ENCODE measurements at regions not wholly inside any gene's neighbourhood (a gene's known extent, or its start where the extent isn't known, plus 50 kb on each side); places are given as distances from the start of the nearest gene placed in this dataset.
"Not testable (repeated sequence)": the region's sequence is repeated elsewhere in the genome, so short reads cannot be mapped to it uniquely, and the experiment has no call there.

DNA sequence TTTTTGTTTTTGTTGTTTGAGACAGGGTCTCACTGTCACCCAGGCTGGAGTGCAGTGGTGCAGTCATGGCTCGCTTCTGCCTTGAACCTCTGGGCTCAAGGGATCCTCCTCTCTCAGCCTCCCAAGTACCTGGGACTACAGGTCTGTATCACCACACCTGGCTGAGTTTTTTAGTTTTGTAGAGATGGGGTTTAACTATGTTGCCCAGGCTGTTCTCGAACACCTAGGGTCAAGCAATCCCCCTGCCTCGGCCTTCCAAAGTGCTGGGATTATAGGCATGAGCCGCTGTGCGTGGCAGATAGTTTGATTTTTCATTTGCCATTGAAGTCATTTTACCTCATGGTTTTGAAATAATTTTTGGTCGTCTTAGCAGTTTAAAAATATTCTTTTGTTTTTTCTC is 94.3 kb upstream of the EIF5 start:
- DNase-seq (ENCODE audit: insufficient read length, low spot score) (no peak), FAIRE-seq (no peak)
- TF ChIP-seq POLR2A (IDR thresholded peaks at IDR 0.05; ENCODE audit: low read depth, low read length) = no peak
- no peak for TF ChIP-seq POLR2AphosphoS5 (IDR thresholded peaks at IDR 0.05; ENCODE audit: low read depth, low read length)
- TF ChIP-seq TAF1 (IDR thresholded peaks at IDR 0.05; ENCODE audit: low read depth, low read length) = no peak
- TF ChIP-seq POU2F2 (IDR thresholded peaks at IDR 0.05; ENCODE audit: low read depth, low read length) = no peak
- TF ChIP-seq SPI1 (IDR thresholded peaks at IDR 0.05; ENCODE audit: low read depth, low read length) = no peak
- TF ChIP-seq PAX5 (IDR thresholded peaks at IDR 0.05; ENCODE audit: insufficient read depth, low read length, severe bottlenecking) = no peak

DNA sequence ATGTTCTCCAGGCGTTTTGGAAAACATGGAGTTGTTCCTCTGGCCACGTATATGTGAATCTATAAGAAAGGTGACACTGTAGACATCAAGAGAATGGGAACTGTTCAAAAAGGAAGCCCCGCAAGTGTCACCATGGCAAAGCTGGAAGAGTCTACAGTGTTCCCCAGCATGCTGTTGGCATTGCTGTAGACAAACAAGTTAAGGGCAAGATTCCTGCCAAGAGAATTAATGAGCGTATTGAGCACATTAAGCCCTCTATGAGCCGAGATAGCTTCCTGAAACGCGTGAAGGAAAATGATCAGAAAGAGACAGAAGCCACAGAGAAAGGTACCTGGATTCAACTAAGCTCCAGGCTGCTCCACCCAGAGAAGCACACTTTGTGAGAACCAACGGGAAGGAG is 92.5 kb upstream of the EIF5 start:
- DNase-seq (ENCODE audit: insufficient read length, low spot score) (no peak), FAIRE-seq (no peak)
- no peak for TF ChIP-seq POLR2A (IDR thresholded peaks at IDR 0.05; ENCODE audit: low read depth, low read length)
- no peak for TF ChIP-seq TAF1 (IDR thresholded peaks at IDR 0.05; ENCODE audit: low read depth, low read length)
- no peak for TF ChIP-seq PAX5 (IDR thresholded peaks at IDR 0.05; ENCODE audit: insufficient read depth, low read length, severe bottlenecking)
- TF ChIP-seq SPI1 (IDR thresholded peaks at IDR 0.05; ENCODE audit: low read depth, low read length) = no peak
- TF ChIP-seq POLR2AphosphoS5 (IDR thresholded peaks at IDR 0.05; ENCODE audit: low read depth, low read length) = no peak
- TF ChIP-seq POU2F2 (IDR thresholded peaks at IDR 0.05; ENCODE audit: low read depth, low read length) = no peak

DNA sequence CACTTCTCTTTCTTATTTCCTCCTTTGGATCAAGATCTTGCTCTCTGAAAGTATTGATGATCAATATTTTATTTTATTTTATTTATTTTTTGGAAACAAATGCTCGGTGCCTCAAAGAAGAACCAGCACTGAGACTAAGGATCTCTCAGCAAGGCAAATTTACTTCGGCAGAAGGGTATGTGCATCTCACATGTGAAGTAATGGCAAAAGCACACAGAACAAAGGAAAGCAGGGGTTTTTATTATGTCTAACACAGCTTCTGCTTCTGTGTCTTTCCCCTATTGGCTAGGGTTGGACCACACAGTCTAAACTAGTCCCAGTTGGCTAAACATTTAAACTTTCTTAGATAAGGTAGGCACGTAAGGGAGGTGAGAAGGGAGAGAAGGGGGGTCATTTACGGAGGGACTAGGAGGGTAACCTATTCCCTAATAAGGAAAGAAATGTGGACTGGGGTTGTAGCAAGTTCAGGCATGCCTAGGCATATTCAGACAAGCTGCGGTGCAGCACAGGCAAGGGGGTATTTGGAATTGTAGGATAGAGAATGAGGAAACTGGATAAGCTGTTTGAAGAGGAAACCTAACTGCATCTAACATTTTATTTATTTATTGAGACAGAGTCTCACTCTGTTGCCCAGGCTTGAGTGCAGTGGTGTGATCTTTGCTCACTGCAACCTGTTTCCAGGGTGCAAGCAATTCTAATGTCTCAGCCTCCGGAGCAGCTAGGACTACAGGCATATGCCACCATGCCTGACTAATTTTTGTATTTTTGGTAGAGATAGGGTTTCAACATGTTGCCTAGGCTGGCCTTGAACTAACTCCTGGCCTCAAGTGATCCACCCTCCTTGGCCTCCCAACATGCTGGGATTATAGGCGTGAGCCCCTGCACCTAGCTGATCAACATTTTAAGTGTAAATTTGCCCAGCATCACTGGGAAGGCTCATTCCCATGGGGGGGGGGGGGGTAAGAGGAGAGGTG is 90.0 kb upstream of the EIF5 start:
- TF ChIP-seq TAF1 (IDR thresholded peaks at IDR 0.05; ENCODE audit: low read depth, low read length) (no peak), PAX5 (IDR thresholded peaks at IDR 0.05; ENCODE audit: insufficient read depth, low read length, severe bottlenecking) (no peak), SPI1 (IDR thresholded peaks at IDR 0.05; ENCODE audit: low read depth, low read length) (no peak), POU2F2 (IDR thresholded peaks at IDR 0.05; ENCODE audit: low read depth, low read length) (no peak), POLR2A (IDR thresholded peaks at IDR 0.05; ENCODE audit: low read depth, low read length) (no peak), POLR2AphosphoS5 (IDR thresholded peaks at IDR 0.05; ENCODE audit: low read depth, low read length) (no peak)
- FAIRE-seq = no peak
- DNase-seq (ENCODE audit: insufficient read length, low spot score) = no peak

DNA sequence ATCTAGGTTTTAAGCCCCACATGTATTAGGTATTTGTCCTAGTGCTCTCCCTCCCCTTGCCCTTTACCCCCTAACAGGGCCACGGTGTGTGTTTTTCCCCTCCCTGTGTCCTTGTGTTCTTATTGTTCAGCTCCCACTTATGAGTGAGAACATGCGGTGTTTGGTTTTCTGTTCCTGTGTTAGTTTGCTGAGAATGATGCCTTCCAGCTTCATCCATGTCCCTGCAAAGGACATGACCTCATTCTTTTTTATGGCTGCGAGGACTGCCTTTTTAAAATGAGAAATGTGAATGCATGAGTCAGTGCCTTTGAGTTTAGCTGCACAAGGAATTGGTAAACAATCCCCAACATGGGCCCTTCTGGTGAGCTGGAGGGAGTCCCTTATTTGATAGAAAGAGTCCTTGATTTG is 88.4 kb upstream of the EIF5 start:
- not testable (repeated sequence) for DNase-seq (ENCODE audit: insufficient read length, low spot score); FAIRE-seq

DNA sequence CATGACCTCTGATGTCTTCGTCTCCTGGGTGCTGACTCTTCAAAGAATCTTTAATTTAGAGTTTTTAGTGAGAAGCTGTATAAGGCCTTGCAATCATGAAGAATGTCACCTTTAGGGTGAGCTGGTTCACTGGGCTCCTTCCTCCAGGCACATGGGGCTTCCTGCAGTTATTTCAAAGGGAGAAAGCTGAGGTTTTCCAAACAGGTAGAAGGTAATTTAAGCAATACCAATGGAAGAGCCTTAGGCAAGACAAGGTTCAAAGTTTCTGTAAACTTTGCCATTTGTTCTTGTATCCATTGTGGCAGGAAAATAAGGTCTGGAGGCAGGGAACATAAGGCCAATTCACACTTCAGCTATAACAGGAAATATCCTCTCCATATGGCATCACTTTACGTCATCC is 88.0 kb upstream of the EIF5 start:
- TF ChIP-seq PAX5 (IDR thresholded peaks at IDR 0.05; ENCODE audit: insufficient read depth, low read length, severe bottlenecking) = no peak
- DNase-seq (ENCODE audit: insufficient read length, low spot score) = no peak
- no peak for FAIRE-seq

DNA sequence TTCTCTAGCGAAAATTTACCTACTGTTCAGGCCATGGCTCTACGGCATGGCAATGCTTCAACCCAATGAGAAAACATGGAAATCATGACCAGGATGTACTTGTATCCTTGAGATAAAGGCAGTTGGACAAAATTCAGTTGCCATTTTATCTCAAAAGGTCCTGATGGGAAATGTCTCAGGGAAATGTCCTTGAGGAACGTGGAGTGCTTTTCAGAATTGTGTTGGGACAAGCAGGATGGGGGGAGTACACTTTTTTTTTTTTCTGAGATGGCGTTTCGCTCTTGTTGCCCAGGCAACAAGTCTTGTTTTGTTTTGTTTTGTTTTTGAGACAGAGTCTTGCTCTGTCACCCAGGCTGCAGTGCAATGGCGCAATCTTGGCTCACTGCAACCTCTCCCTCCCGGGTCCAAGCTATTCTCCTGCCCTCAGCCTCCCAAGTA is 86.8 kb upstream of the EIF5 start:
- TF ChIP-seq TAF1 (IDR thresholded peaks at IDR 0.05; ENCODE audit: low read depth, low read length) = no peak
- no peak for TF ChIP-seq POLR2A (IDR thresholded peaks at IDR 0.05; ENCODE audit: low read depth, low read length)
- no peak for TF ChIP-seq SPI1 (IDR thresholded peaks at IDR 0.05; ENCODE audit: low read depth, low read length)
- no peak for TF ChIP-seq PAX5 (IDR thresholded peaks at IDR 0.05; ENCODE audit: insufficient read depth, low read length, severe bottlenecking)
- TF ChIP-seq POU2F2 (IDR thresholded peaks at IDR 0.05; ENCODE audit: low read depth, low read length) = no peak
- TF ChIP-seq POLR2AphosphoS5 (IDR thresholded peaks at IDR 0.05; ENCODE audit: low read depth, low read length) = no peak
- DNase-seq (ENCODE audit: insufficient read length, low spot score) (no peak), FAIRE-seq (no peak)

DNA sequence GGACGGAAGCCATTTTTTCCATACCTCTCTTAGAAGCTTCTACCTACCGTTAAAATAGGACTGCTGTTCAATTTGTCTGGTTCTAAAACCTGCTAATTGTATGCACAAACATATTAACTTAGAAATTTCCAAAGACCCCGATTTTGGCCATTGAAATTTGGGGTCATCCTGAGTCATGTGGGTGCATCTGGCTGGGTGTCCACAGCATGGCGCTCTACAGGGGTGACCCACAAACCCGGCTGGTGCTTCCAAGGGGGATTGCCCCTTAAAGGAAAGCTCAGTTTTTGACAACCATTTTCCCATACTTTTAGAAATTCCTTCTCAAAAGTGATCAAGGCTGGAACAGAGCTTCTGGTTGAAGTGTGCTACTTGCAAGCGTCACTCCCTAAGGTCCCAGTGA is 83.9 kb upstream of the EIF5 start:
- FAIRE-seq (no peak), DNase-seq (ENCODE audit: insufficient read length, low spot score) (no peak)
- no peak for TF ChIP-seq POU2F2 (IDR thresholded peaks at IDR 0.05; ENCODE audit: low read depth, low read length)

DNA sequence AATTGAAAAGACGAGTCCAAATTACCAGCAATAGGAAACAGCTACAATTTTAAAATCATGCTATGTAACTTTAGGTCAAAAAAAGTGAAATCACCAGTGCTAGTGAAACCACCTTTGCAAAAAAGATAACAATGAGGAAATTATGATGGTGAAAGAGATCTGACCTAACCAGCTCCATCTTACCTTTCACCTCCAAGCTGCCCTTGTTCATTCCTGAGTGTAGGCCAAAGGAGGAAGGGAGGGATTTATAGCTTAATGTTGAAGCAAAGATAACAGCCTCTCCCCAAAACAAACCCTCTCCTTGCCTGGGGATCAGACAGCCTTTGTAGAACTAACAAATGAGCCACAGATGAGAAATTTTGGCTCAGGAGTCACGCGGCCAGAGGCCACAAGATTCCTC is 83.2 kb upstream of the EIF5 start:
- TF ChIP-seq POLR2AphosphoS5 (IDR thresholded peaks at IDR 0.05; ENCODE audit: low read depth, low read length) = no peak
- TF ChIP-seq SPI1 (IDR thresholded peaks at IDR 0.05; ENCODE audit: low read depth, low read length) = no peak
- TF ChIP-seq POLR2A (IDR thresholded peaks at IDR 0.05; ENCODE audit: low read depth, low read length) = no peak
- TF ChIP-seq PAX5 (IDR thresholded peaks at IDR 0.05; ENCODE audit: insufficient read depth, low read length, severe bottlenecking) = no peak
- no peak for TF ChIP-seq TAF1 (IDR thresholded peaks at IDR 0.05; ENCODE audit: low read depth, low read length)
- no peak for TF ChIP-seq POU2F2 (IDR thresholded peaks at IDR 0.05; ENCODE audit: low read depth, low read length)
- FAIRE-seq (no peak), DNase-seq (ENCODE audit: insufficient read length, low spot score) (no peak)

DNA sequence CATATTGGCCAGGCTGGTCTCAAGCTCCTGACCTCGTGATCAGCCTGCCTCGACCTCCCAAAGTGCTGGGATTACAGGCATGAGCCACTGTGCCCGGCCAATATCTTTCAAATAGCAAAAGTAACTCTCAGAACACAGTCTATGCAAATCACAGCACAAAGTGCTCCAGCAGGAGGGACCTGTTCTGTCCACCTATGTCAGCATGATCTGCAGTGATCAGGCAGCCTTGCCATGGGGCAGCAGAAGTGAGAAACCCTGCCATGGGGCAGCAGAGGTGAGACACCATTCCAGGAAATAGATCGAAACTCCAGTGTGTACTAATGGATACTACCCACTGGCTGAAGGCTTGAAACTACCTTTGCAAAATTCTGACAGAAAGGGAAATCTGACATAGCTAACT is 78.5 kb upstream of the EIF5 start:
- TF ChIP-seq POU2F2 (IDR thresholded peaks at IDR 0.05; ENCODE audit: low read depth, low read length) (no peak), TAF1 (IDR thresholded peaks at IDR 0.05; ENCODE audit: low read depth, low read length) (no peak), POLR2A (IDR thresholded peaks at IDR 0.05; ENCODE audit: low read depth, low read length) (no peak), PAX5 (IDR thresholded peaks at IDR 0.05; ENCODE audit: insufficient read depth, low read length, severe bottlenecking) (no peak), SPI1 (IDR thresholded peaks at IDR 0.05; ENCODE audit: low read depth, low read length) (no peak), POLR2AphosphoS5 (IDR thresholded peaks at IDR 0.05; ENCODE audit: low read depth, low read length) (no peak)
- DNase-seq (ENCODE audit: insufficient read length, low spot score) (no peak), FAIRE-seq (no peak)

DNA sequence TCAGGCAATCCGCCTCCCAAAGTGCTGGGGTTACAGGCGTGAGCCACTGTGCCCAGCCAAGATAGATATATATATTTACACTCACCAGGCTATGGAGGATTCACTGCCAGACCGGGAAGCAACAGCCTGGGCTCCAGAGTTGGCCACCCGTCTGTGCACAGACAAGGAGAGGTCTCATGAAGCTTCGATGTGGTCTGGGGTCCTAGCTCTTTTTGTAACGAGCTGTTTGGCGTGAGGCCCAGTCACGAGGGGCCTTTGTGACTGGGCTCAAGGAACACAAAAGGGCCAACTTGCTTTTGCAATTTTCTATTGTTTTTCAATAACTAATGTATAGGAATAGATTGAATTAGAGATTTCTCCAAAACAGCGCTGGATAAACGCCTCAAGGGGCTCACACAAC is 77.6 kb upstream of the EIF5 start:
- DNase-seq (ENCODE audit: insufficient read length, low spot score) (no peak), FAIRE-seq (no peak)
- TF ChIP-seq POLR2A (IDR thresholded peaks at IDR 0.05; ENCODE audit: low read depth, low read length) (no peak), POU2F2 (IDR thresholded peaks at IDR 0.05; ENCODE audit: low read depth, low read length) (no peak), PAX5 (IDR thresholded peaks at IDR 0.05; ENCODE audit: insufficient read depth, low read length, severe bottlenecking) (no peak), POLR2AphosphoS5 (IDR thresholded peaks at IDR 0.05; ENCODE audit: low read depth, low read length) (no peak), TAF1 (IDR thresholded peaks at IDR 0.05; ENCODE audit: low read depth, low read length) (no peak), SPI1 (IDR thresholded peaks at IDR 0.05; ENCODE audit: low read depth, low read length) (no peak)
